NB4 (cell line): ENCODE measurements at regions not wholly inside any gene's neighbourhood (a gene's known extent, or its start where the extent isn't known, plus 50 kb on each side); places are given as distances from the start of the nearest gene placed in this dataset.
"Not testable (repeated sequence)": the region's sequence is repeated elsewhere in the genome, so short reads cannot be mapped to it uniquely, and the experiment has no call there.

ENCODE experiments used
- CTCF ChIP-seq: IDR thresholded peaks from one replicate; pipeline ENCODE4 v1.5.1; 2012; ENCODE audit warnings: low read depth, low read length
- POLR2A ChIP-seq: IDR thresholded peaks from 2 replicates; pipeline ENCODE4 v1.6.1; 2011; ENCODE audit warnings: mild to moderate bottlenecking; ENCODE audit not compliant: insufficient read length; ENCODE audit errors: extremely low read depth

GRCh38 chrX:1105031-1105430 is 107.4 kb downstream of the CRLF2 start:
- not testable (repeated sequence) for TF ChIP-seq CTCF, POLR2A
